HEK293 (cell line): ENCODE measurements at regions not wholly inside any gene's neighbourhood (a gene's known extent, or its start where the extent isn't known, plus 50 kb on each side); places are given as distances from the start of the nearest gene placed in this dataset.

Source experiments
- OSR2 ChIP-seq: fragments of 450-650 bp; formaldehyde crosslinking; IDR thresholded peaks from 2 replicates; pipeline ENCODE4 v1.5.1; 2016; ENCODE audit warnings: missing biosample characterization, missing genetic modification characterization
- ZBTB26 ChIP-seq: fragments of 450-650 bp; formaldehyde crosslinking; optimal IDR thresholded peaks from 2 replicates; pipeline ENCODE3; 2016; ENCODE audit warnings: missing biosample characterization, mild to moderate bottlenecking, missing genetic modification characterization
- ZFP3 ChIP-seq: fragments of 450-650 bp; formaldehyde crosslinking; IDR thresholded peaks from 2 replicates; pipeline ENCODE4 v1.5.1; 2016; ENCODE audit warnings: low read depth, missing biosample characterization, missing genetic modification characterization
- ZNF18 ChIP-seq: fragments of 450-650 bp; formaldehyde crosslinking; IDR thresholded peaks from 2 replicates; pipeline ENCODE4 v1.5.1; 2016; ENCODE audit warnings: missing biosample characterization, missing genetic modification characterization
- ZNF529 ChIP-seq: fragments of 450-650 bp; formaldehyde crosslinking; IDR thresholded peaks from 2 replicates; pipeline ENCODE4 v1.5.1; 2017; ENCODE audit warnings: missing genetic modification characterization, missing biosample characterization; ENCODE audit not compliant: insufficient replicate concordance
- TF ChIP-seq, protein P1 (sequence below): fragments of 450-650 bp; formaldehyde crosslinking; IDR thresholded peaks from 2 replicates; pipeline ENCODE4 v1.5.1; 2016; ENCODE audit warnings: missing biosample characterization, missing genetic modification characterization

DNA sequence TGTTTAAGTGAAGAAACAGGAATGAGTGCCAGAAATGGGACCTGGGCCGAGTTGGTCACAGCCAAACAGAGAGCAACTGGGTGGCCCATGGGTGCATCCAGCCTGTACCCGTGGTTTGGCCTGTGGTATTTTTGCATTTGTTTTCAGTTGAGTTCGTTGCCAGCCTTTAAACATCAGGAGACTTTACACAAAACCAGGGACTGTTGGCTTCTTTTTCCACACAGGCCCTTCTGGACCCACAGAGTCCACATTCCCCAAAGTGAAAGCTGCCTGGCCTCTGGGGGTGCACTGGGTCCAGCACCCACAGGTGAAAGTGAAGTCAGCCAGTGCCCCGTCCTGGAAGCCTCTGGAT lies 54.1 kb upstream of the TNS3 start:
- TF ChIP-seq ZNF529 (tag by site-specific recombination) (no peak), ZFP3 (no peak), ZNF18 (no peak), OSR2 (tag by site-specific recombination) (no peak), ZBTB26 (tag by site-specific recombination) (no peak)
- TF ChIP-seq, protein P1, sequence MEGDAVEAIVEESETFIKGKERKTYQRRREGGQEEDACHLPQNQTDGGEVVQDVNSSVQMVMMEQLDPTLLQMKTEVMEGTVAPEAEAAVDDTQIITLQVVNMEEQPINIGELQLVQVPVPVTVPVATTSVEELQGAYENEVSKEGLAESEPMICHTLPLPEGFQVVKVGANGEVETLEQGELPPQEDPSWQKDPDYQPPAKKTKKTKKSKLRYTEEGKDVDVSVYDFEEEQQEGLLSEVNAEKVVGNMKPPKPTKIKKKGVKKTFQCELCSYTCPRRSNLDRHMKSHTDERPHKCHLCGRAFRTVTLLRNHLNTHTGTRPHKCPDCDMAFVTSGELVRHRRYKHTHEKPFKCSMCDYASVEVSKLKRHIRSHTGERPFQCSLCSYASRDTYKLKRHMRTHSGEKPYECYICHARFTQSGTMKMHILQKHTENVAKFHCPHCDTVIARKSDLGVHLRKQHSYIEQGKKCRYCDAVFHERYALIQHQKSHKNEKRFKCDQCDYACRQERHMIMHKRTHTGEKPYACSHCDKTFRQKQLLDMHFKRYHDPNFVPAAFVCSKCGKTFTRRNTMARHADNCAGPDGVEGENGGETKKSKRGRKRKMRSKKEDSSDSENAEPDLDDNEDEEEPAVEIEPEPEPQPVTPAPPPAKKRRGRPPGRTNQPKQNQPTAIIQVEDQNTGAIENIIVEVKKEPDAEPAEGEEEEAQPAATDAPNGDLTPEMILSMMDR = no peak
